ENCODE measurements at regions not wholly inside any gene's neighbourhood (a gene's known extent, or its start where the extent isn't known, plus 50 kb on each side); places are given as distances from the start of the nearest gene placed in this dataset.

DNA sequence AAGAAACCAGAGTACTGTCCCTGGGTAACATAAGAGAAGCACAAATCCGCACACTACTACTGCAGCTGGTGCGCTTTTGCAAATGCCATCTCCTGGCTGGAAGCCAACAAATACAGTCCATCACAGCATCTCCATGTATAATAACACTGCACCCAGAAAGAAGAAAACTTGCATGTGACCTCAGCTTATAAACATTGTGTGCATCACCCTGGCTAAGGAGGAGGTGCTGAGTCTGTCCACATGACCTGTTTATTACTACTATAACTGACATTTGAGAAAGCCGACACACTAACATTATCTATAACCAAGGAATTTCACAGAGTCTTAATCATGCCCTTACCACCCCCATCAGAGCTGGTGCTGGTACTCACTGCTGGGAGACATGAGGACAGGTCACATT is 516.8 kb downstream of the CFAP47 start:
- TF ChIP-seq GATA3 (IDR thresholded peaks at IDR 0.05; ENCODE audit: low read depth, low read length) = no peak

DNA sequence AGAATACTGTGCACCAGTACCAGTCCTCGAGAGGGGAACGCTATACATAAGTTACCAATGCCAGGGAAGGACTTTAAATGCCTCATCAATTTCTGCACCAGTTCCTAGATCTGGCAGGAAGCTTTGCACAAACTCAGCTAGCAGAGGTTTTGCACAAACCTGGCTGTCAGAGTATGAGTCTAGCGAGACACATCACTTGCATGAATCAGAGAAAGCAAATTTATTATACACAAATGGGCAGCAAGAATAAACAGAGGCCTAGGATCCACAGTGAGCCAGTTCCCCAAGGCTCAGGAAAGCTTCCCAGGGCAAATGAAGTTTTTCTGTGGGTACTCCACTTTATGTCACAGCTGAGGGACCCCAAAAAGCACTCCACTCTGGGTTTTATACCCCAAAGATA is 523.5 kb downstream of the CFAP47 start:
- TF ChIP-seq GATA2 (IDR thresholded peaks at IDR 0.05; ENCODE audit: low read depth, low read length) = no peak
- no peak for TF ChIP-seq GATA3 (IDR thresholded peaks at IDR 0.05; ENCODE audit: low read depth, low read length)

DNA sequence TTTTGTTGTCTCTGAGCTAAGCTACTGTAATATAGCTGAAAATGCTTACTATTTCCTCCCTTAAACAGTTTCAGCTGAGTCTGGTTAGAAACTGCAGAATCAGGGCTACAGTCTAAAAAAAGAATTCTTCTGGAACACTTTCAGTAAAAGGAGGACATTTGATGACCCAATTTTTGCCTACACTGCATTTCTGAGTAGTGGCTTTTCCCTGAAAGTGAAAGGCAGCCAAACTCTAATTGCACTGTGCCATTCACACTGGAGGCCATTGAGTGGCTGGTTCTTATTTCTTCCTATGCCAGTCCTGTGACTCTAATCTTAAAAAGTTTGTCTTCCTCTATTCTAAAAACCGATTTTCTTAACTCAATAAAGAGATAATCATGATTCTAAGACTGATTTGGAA is 526.0 kb downstream of the CFAP47 start:
- TF ChIP-seq GATA3 (IDR thresholded peaks at IDR 0.05; ENCODE audit: low read depth, low read length) (no peak), GATA2 (IDR thresholded peaks at IDR 0.05; ENCODE audit: low read depth, low read length) (no peak)

DNA sequence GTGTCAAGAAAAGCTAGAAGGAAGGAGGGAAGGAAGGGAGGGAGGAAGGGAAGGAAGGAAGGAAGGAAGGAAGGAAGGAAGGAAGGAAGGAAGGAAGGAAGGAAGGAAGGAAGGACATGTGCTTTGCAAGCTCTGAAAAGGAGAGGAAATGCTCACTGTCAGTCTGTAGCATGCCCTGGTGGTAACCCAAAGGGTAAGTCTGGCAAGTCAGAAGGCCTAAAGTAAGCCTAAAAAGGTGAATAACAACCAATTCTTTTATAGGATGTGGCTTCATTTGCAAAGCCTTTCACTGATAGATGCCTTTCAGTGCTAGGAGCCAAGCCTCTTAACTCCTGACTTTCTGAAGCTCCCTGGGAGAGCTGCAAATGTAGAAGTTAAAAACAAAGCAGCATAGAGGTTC is 542.6 kb downstream of the CFAP47 start:
- TF ChIP-seq GATA2 (IDR thresholded peaks at IDR 0.05; ENCODE audit: low read depth, low read length) (no peak), GATA3 (IDR thresholded peaks at IDR 0.05; ENCODE audit: low read depth, low read length) (no peak)

DNA sequence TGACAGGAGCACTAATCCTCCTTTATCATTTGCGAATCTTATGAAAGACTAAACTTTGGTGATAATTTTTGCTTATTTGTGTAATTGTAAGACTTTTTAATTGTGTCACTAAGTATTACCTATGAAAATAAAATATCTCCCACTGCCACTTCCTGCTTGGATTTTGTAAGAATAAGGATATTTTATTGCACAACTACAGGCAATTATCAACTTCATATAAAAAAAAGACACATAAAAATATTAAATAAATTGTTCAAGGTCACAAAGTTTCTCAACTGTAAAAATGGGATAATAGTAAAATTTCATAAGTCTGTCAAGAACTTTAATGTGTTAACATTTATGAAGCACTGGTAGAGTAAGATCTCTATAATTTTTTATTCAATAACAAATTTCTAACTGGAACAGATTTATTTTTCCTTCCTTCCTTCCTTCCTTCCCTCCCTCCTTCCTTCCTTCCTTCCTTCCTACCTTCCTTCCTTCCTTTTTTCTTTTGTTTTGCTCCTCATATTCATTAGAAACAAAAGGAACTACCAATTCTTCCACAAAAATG is 527.6 kb upstream of the FAM47C start:
- TF ChIP-seq GATA3 (IDR thresholded peaks at IDR 0.05; ENCODE audit: low read depth, low read length) (no peak), GATA2 (IDR thresholded peaks at IDR 0.05; ENCODE audit: low read depth, low read length) (no peak)

DNA sequence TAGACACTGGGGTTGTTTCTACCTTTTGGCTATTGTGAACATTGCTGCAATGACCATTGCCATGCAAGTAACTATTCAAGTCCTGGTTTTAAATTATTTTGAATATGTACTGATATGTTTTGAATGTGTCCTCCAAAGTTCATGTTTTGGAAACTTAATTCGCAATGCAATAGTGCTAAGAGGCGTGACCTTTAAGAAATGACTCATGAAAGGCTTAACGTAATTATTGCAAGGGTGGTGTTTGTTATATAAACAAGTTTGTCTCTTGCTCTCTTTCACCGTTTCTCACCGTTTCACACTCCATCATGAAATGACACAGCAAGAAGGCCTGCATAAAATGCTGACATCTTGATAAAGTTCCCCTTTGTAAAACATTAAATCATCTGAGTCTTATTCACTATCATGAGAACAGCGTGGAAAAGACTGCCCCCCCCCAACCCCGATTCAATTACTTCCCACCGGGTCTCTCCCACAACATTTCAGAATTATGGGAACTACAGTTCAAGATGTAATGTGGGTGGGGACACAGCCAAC is 506.9 kb upstream of the FAM47C start:
- TF ChIP-seq GATA2 (IDR thresholded peaks at IDR 0.05; ENCODE audit: low read depth, low read length) (no peak), GATA3 (IDR thresholded peaks at IDR 0.05; ENCODE audit: low read depth, low read length) (no peak)

DNA sequence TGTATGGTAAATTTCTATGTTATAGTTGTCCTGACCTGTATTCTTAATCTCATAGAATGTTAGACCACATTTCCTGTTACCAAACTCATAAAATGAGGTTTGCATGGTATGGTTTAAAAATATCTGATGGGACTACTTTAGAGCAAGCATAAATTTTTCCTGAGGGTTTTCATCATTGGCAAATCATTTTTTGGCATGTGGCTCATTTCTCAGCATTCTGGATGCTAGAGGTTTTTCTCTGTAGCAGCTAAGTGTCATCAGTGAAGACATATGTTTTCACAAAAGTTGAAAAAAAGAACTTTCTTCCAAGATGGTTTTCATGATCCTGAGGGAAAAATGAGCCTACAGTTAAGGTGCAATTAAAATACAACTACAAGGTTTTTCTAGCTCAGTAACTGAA is 503.5 kb upstream of the FAM47C start:
- TF ChIP-seq GATA3 (IDR thresholded peaks at IDR 0.05; ENCODE audit: low read depth, low read length) (no peak), GATA2 (IDR thresholded peaks at IDR 0.05; ENCODE audit: low read depth, low read length) (no peak)

DNA sequence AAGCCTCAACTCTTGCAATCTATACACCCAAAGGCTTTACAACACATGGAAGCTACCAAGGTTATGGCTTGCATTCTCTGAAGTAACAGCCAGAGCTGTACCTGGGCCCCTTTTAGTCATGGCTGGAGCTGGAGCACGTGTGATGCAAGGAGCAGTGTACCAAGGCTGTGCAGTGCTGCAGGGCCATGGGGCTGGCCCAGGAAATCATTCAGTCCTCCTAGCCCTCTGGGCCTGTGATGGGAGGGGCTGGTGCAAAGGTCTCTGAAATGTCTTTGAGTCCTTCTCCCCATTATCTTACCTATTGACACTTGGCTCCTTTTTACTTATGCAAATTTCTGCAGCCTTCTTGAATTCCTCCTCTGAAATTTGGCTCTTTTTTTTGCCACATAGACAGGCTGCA is 500.1 kb upstream of the FAM47C start:
- TF ChIP-seq GATA2 (IDR thresholded peaks at IDR 0.05; ENCODE audit: low read depth, low read length) (no peak), GATA3 (IDR thresholded peaks at IDR 0.05; ENCODE audit: low read depth, low read length) (no peak)

DNA sequence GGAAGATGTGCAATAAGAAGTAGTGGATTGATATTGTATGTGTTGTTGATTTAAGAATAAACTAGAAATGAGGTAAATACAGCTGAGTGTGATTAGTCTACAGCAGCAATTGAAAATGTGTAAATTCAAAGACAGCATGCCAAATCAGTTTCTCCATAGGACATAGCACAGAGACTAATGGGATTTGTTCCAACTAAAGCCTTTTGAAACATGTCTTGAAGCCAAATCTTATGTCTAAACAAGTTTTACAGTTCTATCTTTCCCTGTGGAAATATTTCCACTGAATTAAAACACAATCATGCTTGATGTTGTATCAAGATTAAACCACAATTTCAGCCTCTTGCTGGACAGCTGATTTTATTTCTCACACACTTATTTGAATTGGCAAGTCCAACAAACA is 497.4 kb upstream of the FAM47C start:
- no peak for TF ChIP-seq GATA2 (IDR thresholded peaks at IDR 0.05; ENCODE audit: low read depth, low read length)

DNA sequence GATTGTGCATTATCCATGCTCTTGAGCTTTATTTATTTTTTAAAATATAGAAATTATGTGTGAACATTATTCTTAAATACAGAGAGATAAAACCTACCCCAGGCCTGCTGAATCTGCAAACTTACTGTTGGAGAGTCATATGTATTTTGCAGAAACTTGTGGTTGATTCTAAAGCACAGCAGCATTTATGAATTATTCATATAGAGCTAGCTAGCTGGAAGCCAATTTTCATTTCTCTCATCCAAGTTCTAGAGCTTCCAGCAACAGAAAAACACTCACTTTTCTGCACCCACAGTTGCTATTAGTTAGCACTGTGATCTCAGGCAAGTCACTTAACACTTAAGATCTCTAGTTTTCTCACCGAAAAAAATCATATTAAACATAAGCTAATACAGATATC is 479.5 kb upstream of the FAM47C start:
- no peak for TF ChIP-seq GATA3 (IDR thresholded peaks at IDR 0.05; ENCODE audit: low read depth, low read length)
- TF ChIP-seq GATA2 (IDR thresholded peaks at IDR 0.05; ENCODE audit: low read depth, low read length) = no peak

DNA sequence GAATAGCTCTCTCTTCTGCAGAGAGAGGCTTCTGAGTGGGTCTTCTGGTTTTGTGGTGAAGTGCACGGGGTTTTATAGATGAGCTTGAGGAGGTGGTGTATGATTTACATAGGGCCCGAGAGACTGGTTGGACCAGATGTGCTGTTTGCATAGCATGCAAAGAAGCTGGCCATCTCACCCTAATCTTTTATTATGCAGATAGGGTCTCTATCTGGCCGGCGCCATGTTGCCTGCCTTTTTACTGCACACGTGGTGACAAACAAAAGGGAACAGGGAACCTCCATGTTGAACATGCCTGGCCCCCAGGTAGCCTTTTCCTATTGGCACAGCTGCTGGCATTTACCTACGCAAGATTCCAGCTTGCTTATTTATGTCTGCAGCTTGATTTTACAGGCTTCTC is 473.3 kb upstream of the FAM47C start:
- TF ChIP-seq GATA2 (IDR thresholded peaks at IDR 0.05; ENCODE audit: low read depth, low read length) (no peak), GATA3 (IDR thresholded peaks at IDR 0.05; ENCODE audit: low read depth, low read length) (no peak)

DNA sequence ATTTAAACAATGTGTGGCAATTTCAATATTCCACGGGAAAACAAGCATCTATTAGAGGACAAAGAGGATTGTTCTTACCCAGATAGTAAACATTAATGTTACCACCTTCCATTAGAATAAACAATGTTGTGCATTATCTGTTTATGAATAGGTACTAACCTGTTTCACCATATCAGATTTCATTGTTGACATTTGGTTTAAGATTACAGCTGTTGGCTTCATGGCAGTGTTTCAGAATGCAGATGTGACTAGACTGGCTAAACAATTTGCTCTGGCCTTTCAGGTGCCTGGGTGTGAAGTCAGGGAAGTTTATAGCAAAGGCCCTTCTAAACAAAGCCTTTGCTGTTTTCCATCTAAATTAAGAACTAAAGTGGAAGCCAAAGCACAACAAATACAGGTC is 464.7 kb upstream of the FAM47C start:
- no peak for TF ChIP-seq GATA2 (IDR thresholded peaks at IDR 0.05; ENCODE audit: low read depth, low read length)
- no peak for TF ChIP-seq GATA3 (IDR thresholded peaks at IDR 0.05; ENCODE audit: low read depth, low read length)

DNA sequence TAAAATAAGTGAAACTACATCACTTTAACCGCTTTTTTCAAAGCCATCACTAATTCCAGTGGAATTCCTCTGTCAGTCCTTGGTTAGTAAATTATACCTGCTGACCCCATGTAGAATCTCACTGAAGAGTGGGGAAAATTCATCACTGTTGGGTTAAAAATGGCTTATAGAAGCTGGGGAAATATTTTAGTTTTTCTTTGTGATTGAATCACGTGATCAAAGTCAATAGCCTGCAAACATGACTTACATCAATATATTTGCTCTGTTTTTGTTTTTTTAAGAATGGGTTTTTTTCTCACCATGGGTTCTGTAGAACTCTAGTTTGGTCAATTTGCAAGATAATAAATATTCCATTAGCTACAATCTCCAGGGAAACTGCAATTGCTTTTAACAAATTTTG is 445.2 kb upstream of the FAM47C start:
- TF ChIP-seq GATA3 (IDR thresholded peaks at IDR 0.05; ENCODE audit: low read depth, low read length) (no peak), GATA2 (IDR thresholded peaks at IDR 0.05; ENCODE audit: low read depth, low read length) (no peak)

DNA sequence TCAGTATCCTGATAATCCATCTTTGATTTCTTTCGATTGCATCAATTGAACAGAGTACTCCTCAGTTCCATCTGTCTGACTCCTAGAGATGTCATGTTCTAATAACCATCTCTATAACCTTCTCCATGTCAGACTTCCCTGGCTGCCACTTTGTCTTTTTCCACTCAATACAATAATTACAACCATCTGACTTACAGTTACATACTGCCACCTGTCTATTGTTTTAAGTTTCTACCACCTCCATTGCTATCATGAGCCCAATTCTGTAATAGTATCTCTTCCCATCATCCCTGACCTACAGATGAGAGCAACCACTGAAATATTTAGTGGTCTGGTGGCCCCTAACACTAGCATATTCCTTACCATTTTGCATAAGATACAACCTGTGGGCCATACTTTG is 439.2 kb upstream of the FAM47C start:
- TF ChIP-seq GATA2 (IDR thresholded peaks at IDR 0.05; ENCODE audit: low read depth, low read length) (no peak), GATA3 (IDR thresholded peaks at IDR 0.05; ENCODE audit: low read depth, low read length) (no peak)

DNA sequence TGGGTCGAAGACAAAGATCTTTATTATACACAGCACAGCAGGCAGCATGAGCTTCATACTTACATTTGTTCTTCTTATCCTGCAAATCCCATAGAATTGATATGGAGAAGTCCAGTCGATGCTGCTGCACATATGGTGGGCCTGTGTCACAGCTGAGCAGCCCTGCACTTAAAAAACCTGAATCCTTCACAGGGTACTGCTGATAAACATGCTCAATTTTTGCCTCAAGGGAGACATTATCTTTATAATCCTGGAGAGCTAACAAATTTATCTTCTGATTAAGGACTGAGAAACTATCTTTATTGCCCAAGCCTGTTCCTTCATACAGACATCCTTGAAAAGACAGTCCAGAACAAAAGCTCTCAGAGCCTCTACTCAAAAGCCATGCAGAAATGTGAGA is 434.4 kb upstream of the FAM47C start:
- TF ChIP-seq GATA2 (IDR thresholded peaks at IDR 0.05; ENCODE audit: low read depth, low read length) = peak; percentile 70
- TF ChIP-seq GATA3 (IDR thresholded peaks at IDR 0.05; ENCODE audit: low read depth, low read length) = 0 out of 2 replicates have a peak, but pooled peaks have one; percentile 42

DNA sequence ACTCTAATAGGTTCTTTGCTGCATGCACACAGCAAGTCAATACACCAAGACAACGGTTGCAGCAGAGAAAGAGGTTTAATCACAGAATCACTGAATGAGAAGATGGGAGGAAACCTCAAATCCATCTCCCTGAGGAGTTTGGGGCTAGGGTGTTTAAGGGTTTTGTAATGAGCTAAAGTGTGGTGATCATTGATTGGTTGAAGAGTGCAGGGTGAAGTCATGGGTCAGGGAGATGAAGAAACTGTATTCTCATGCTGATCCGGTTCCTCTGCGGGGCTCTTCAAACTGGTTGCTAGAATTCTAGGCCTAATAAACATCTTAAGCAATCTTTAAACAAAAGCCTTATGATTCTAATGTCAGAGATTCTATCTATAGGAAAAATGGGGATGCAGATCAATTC is 432.5 kb upstream of the FAM47C start:
- TF ChIP-seq GATA3 (IDR thresholded peaks at IDR 0.05; ENCODE audit: low read depth, low read length) = no peak

All from SH-SY5Y (cell line).